ENCODE measurements at regions not wholly inside any gene's neighbourhood (a gene's known extent, or its start where the extent isn't known, plus 50 kb on each side); places are given as distances from the start of the nearest gene placed in this dataset.

DNA sequence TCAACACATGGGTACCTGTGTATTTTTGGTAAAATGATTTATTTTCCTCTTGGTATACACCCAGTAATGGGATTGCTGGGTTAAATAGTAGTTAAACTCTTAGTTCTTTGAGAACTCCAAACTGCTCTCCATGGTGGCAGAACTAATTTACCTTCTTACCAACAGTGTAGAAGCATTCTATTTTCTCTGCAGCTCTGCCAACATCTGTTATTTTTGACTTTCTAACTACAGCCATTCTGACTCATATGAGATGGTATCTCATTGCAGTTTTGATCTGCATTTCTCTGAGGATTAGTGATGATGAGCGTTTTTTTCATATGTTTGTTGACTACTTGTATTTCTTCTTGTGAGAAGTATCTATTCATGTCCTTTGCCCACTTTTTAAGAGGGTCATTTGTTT is 180.6 kb downstream of the FSIP2 start:
- in situ Hi-C loops (cut with MboI; ENCODE audit: low pct_unique_long_range_greater_than_20kb, low sequenced_read_pairs, unreplicated experiment) = no loop called here
- no peak for DNase-seq (ENCODE audit: low spot score)
- TF ChIP-seq, protein P1, sequence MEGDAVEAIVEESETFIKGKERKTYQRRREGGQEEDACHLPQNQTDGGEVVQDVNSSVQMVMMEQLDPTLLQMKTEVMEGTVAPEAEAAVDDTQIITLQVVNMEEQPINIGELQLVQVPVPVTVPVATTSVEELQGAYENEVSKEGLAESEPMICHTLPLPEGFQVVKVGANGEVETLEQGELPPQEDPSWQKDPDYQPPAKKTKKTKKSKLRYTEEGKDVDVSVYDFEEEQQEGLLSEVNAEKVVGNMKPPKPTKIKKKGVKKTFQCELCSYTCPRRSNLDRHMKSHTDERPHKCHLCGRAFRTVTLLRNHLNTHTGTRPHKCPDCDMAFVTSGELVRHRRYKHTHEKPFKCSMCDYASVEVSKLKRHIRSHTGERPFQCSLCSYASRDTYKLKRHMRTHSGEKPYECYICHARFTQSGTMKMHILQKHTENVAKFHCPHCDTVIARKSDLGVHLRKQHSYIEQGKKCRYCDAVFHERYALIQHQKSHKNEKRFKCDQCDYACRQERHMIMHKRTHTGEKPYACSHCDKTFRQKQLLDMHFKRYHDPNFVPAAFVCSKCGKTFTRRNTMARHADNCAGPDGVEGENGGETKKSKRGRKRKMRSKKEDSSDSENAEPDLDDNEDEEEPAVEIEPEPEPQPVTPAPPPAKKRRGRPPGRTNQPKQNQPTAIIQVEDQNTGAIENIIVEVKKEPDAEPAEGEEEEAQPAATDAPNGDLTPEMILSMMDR (IDR thresholded peaks at IDR 0.05; ENCODE audit: extremely low read depth, insufficient read depth, missing control alignments) = no peak

DNA sequence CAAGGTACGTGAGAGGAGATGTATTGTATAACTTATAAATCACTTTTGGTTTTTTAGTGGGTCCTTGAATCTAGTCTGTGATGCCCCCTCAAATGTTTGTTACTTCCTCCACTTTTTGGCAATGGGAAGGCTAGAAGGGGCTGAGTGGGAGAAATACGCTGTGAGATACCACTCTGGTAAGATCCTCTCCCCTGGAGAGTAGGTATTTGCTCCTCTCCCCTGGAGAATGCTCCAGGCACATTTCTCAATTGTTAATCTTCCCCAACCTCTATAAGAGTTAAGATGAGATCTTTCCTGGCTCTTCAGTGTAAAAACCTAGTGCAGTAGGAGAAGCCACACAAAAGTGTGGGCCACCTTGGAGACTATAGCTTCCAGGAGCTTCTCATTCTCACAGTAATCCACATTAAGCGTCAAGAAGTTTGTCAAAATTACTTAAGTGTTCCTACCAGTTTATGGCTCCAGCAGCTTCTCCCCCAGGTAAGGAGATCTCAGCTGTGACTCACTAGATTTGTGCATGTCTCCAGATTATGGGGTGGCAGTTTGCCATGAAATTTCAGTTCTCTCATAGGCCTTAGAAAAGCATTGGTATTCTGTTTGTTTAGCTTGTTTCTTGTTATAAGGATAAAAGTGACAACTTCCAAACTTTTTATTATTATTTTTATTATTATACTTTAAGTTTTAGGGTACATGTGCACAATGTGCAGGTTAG is 182.6 kb downstream of the FSIP2 start:
- TF ChIP-seq, protein P1 (IDR thresholded peaks at IDR 0.05; ENCODE audit: extremely low read depth, insufficient read depth, missing control alignments) = no peak

GRCh38 chr2:185934232-185934631 is 195.6 kb downstream of the FSIP2 start:
- TF ChIP-seq, protein P1 (IDR thresholded peaks at IDR 0.05; ENCODE audit: extremely low read depth, insufficient read depth, missing control alignments) = no peak
- in situ Hi-C loops (cut with MboI; ENCODE audit: low pct_unique_long_range_greater_than_20kb, low sequenced_read_pairs, unreplicated experiment) = no loop called here
- DNase-seq (ENCODE audit: low spot score) = no peak

More for the DNA sequence above, 182.6 kb downstream of the FSIP2 start:
- in situ Hi-C loops (cut with MboI; ENCODE audit: low pct_unique_long_range_greater_than_20kb, low sequenced_read_pairs, unreplicated experiment) = no loop called here
- no peak for DNase-seq (ENCODE audit: low spot score)

DNA sequence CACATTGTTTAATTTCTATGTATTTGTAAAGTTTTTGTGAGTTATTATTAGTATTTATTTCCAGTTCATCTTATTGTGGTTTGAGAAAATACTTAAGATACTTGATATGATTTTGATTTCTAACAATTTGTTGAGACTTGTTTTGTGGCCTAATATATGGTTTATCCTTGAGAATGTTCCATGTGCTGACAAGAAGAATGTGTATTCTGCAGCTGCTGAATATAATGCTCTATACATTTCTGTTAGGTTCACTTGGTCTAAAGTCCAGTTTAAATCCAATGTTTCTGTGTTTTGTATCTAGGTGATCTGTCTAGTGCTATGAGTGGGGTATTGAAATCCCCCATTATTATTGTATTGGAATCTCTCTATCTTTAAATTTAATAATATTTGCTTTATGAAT is 201.3 kb downstream of the FSIP2 start:
- DNase-seq (ENCODE audit: low spot score) = no peak
- in situ Hi-C loops (cut with MboI; ENCODE audit: low pct_unique_long_range_greater_than_20kb, low sequenced_read_pairs, unreplicated experiment) = no loop called here
- TF ChIP-seq, protein P1 (IDR thresholded peaks at IDR 0.05; ENCODE audit: extremely low read depth, insufficient read depth, missing control alignments) = no peak

- TF ChIP-seq, protein P1 (IDR thresholded peaks at IDR 0.05; ENCODE audit: extremely low read depth, insufficient read depth, missing control alignments) = no peak
- no peak for DNase-seq (ENCODE audit: low spot score)
- in situ Hi-C loops (cut with MboI; ENCODE audit: low pct_unique_long_range_greater_than_20kb, low sequenced_read_pairs, unreplicated experiment) = no loop called here
These were observed 204.3 kb downstream of the FSIP2 start for GRCh38 chr2:185942855-185943254.

DNA sequence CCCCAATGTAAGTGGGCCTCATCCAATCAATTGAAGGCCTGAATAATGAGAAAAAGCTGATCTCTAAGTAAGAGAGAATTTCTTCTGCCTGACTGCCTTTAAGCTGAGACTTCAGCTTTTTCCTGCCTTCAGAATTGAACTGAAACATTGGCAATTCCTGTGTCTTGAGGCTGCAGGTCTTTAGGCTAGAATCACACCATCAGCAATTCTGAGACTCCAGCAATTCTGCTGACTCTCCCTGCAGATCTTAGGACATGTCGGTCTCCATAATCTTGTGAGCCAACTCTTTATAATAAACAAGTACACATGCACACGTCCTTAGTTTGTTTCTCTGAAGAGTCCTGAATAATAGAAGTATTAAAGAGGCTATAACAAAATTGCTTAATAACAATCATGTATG is 209.1 kb downstream of the FSIP2 start:
- TF ChIP-seq, protein P1 (IDR thresholded peaks at IDR 0.05; ENCODE audit: extremely low read depth, insufficient read depth, missing control alignments) = no peak
- DNase-seq (ENCODE audit: low spot score) = no peak
- in situ Hi-C loops (cut with MboI; ENCODE audit: low pct_unique_long_range_greater_than_20kb, low sequenced_read_pairs, unreplicated experiment) = no loop called here
